Urinary bladder (tissue), 3 donors: ENCODE measurements at regions not wholly inside any gene's neighbourhood (a gene's known extent, or its start where the extent isn't known, plus 50 kb on each side); places are given as distances from the start of the nearest gene placed in this dataset.

Experiments used
- DNase-seq: peaks from one replicate; pipeline ENCODE4 v3.0.0-alpha.2; 2015; ENCODE audit errors: extremely low spot score
- H3K27ac ChIP-seq: one replicate; pipeline ENCODE4 v1.5.1; 2013; ENCODE audit warnings: low read depth, mild to moderate bottlenecking, moderate library complexity
- H3K36me3 ChIP-seq: one replicate; pipeline ENCODE4 v1.6.1; 2013; ENCODE audit warnings: mild to moderate bottlenecking, moderate library complexity; ENCODE audit not compliant: insufficient read depth
- H3K4me1 ChIP-seq: one replicate; pipeline ENCODE4 v1.6.1; 2013; ENCODE audit warnings: mild to moderate bottlenecking, moderate library complexity; ENCODE audit not compliant: insufficient read depth
- H3K4me3 ChIP-seq: one replicate; pipeline ENCODE4 v1.5.1; 2013; ENCODE audit warnings: low read depth, low read length
- WGBS: extraction: QIAGEN DNeasy Blood & Tissue Kit; methylation state at CpG from one replicate; pipeline ENCODE4 v1.1.7; 2013; 5-methylcytosine and 5-hydroxymethylcytosine counted together
- donor health status: healthy with polysubstance abuse.
- donor health status: healthy.

DNA sequence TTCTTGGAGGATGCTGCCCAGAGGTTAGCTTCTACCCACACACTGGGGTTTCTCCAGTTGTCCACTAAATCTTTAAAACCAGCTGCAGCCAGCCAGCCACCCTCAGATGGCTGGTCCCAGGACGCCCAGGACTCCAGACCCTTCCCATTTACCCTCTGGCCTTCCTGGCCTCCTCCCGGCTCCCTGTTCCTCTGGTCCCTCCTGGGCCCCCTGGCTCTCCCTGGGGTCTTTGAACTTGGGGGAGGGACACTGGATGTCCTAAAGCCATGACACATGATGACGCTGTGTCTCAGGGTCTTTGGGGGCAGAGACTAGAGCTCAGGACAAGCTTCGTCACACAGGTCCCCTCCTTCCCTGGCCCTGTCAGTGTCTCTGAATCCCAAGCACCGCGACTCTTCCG lies 201.1 kb upstream of the HDAC4 start:
- H3K4me1 ChIP-seq: no peaks in the 10 kb centered on the region
- WGBS: 93% methylated on average over 7 of the region's 7 CpGs
- H3K27ac ChIP-seq: no peak overlapping the region
- no peak overlapping the region for H3K4me3 ChIP-seq
- no peaks in the 10 kb centered on the region for H3K36me3 ChIP-seq
- DNase-seq: no peak

DNA sequence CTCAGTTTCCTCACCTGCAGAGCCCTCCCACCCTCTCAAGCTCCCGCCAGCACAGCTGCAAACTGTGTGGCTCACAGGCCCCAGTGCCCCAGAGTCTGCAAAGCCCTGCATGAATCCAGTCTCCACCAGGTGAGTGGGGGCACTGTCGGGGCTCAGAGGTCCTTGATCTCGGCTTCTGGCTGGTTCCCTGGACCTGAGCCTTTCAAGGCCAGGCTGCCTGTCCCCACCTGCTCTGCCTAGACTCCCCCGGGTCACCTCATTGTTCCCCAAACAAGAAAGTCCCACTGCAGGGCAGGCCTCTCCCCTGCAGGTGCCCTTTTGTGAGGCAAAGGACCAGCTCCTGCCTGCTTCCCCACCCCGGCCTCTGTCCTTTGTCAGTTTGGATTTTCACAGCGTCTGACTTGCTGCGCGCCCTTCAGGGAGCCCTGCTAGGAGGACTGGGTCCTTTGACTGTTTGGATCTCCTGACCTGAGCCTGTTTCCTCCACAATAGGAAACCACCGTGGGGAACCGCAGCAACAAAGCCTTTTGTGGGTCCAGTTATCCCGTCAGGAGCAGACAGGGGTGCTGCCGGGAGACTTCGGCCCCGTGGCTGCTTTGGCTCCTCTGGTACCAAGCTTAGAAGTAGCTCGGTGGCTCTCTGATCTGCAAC lies 200.5 kb upstream of the HDAC4 start:
- Histone ChIP-seq H3K27ac (no peak overlapping the region), H3K4me1 (no peaks in the 10 kb centered on the region), H3K4me3 (no peak overlapping the region), H3K36me3 (no peaks in the 10 kb centered on the region)
- 83% methylated on average over 15 of the region's 15 CpGs for WGBS
- no peak for DNase-seq

- H3K4me1 ChIP-seq: no peaks in the 10 kb centered on the region
- no peaks in the 10 kb centered on the region for H3K36me3 ChIP-seq
- WGBS: 77% methylated on average over 5 of the region's 5 CpGs
- no peak overlapping the region for H3K4me3 ChIP-seq
- no peak for DNase-seq
- H3K27ac ChIP-seq: no peak overlapping the region
Observed at GRCh38 chr2:239600650-239601049, 199.8 kb upstream of the HDAC4 start.

DNA sequence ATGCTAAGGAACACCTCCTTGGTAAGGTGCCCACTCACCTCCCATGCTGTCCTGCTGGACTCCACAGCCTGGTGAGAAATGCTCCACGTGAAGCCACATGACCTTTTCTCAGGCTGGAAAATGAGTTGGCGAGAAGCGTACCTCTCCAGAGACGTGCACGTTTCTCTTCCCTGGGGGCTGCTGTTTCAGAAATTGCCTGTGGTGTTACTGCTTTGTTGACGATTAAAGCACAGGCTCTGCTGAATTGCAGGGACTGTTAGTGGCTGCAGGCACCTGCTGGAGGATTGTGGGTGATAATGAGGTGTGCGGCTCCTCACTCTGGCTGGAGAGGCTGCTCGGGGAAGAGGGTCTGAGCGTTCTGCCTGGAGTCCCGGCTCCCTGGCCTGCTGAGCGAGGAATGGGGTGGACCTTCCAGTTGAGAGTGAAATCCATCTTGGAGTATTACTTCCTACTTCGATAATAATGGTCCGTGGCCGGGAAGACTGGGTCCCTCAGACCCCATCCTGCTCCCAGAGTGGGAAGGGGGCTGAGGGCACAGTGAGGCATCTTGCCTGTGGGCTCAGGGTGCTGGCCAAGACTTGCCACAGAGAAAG lies 199.3 kb upstream of the HDAC4 start:
- no peak for DNase-seq
- WGBS: 86% methylated on average over 14 of the region's 14 CpGs

GRCh38 chr2:239599299-239599698 lies 198.5 kb upstream of the HDAC4 start:
- H3K4me1 ChIP-seq: no peaks in the 10 kb centered on the region
- no peaks in the 10 kb centered on the region for H3K36me3 ChIP-seq
- H3K4me3 ChIP-seq: no peak overlapping the region
- 87% methylated on average over 14 of the region's 14 CpGs for WGBS
- no peak for DNase-seq
- no peak overlapping the region for H3K27ac ChIP-seq

More for the DNA sequence above, 199.3 kb upstream of the HDAC4 start:
- Histone ChIP-seq H3K4me3 (no peak overlapping the region), H3K27ac (no peak overlapping the region), H3K4me1 (no peaks in the 10 kb centered on the region), H3K36me3 (no peaks in the 10 kb centered on the region)

- 79% methylated on average over 5 of the region's 5 CpGs for WGBS
- Histone ChIP-seq H3K4me1 (no peaks in the 10 kb centered on the region), H3K27ac (no peak overlapping the region), H3K36me3 (no peaks in the 10 kb centered on the region), H3K4me3 (no peak overlapping the region)
- no peak for DNase-seq
Observed at GRCh38 chr2:239598732-239599090, 197.9 kb upstream of the HDAC4 start.

DNA sequence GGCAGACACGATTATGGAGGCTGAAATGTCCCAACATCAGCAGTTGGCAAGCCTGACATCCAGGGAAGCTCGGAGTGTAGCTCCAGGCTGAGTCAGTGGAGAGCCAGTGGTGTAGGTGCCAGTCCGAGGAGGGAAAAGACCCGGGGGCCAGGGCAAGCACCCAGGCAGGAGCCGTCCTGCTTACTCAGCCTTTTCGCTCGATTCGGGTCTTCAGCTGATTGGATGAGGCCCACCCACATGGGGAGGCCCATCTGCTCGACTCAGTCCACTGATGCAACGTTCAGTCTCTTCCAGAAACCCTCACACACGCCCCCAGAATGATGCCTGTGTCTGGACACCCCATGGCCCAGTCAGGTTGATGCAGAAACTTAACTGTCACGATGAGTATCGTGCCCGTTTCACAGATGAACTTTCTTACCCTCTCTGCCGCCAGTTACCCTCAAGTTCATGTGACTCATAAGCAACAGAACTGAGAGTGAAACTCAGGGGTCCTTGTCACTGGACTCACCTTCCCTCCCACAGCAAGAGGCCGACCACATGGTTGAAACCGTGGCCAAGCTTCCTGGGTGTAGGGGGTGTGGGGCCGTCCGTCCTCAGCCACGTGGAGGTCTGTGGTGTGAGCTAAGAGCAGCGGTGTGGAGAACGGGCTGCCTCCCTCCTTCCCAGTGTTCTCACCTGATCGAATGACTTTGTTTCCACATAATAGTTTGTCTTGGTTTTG lies 197.4 kb upstream of the HDAC4 start:
- no peak overlapping the region for H3K4me3 ChIP-seq
- DNase-seq: no peak
- no peaks in the 10 kb centered on the region for H3K36me3 ChIP-seq
- 87% methylated on average over 23 of the region's 23 CpGs for WGBS
- H3K4me1 ChIP-seq: no peaks in the 10 kb centered on the region
- H3K27ac ChIP-seq: no peak overlapping the region

DNA sequence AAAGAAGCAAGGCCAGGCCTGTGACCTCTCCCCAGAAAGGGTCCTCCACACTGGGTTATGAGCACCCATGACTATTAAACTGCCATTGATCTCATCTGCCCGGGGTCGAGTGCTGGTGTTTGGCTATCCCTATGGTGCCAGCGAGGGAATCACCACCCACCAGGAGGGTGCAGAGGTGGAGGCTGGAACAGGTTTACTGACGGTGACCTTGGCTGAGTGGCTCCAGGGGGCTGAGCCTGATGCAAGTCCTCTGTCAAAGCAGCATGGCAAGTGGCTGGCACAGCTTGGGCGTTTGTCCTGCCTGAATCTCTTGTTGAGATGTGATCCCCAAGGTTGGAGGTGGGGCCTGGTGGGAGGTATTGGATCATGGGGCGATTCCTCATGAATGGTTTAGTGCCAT lies 196.4 kb upstream of the HDAC4 start:
- no peaks in the 10 kb centered on the region for H3K36me3 ChIP-seq
- H3K4me1 ChIP-seq: no peaks in the 10 kb centered on the region
- WGBS: 94% methylated on average over 6 of the region's 6 CpGs
- no peak for DNase-seq
- H3K27ac ChIP-seq: no peak overlapping the region
- no peak overlapping the region for H3K4me3 ChIP-seq

- WGBS: 92% methylated on average over 11 of the region's 11 CpGs
- H3K4me1 ChIP-seq: no peaks in the 10 kb centered on the region
- H3K27ac ChIP-seq: no peak overlapping the region
- H3K36me3 ChIP-seq: no peaks in the 10 kb centered on the region
- H3K4me3 ChIP-seq: no peak overlapping the region
- no peak for DNase-seq
Observed at GRCh38 chr2:239596792-239597191, 196.0 kb upstream of the HDAC4 start.

DNA sequence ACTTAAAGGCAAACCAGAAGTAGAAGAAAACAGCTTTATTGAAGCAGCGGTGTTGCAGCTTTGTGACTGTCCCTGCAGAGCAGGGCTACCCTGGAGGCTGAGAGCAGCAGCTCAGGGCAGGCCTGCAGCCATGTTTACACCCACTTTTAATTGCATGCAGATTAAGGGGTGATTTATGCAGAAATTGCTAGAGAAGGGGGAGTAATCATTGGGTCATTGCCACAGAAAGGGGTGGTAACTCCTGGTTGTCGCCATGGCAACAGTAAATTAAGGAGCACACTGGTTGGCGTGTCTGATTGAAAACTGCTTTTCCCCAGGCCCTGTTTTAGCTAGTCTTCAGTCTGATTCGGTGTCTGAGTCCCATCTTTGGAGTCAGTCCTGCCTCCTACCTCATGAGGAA lies 195.4 kb upstream of the HDAC4 start:
- H3K27ac ChIP-seq: no peak overlapping the region
- WGBS: 87% methylated on average over 4 of the region's 4 CpGs
- no peaks in the 10 kb centered on the region for H3K4me1 ChIP-seq
- H3K4me3 ChIP-seq: no peak overlapping the region
- no peaks in the 10 kb centered on the region for H3K36me3 ChIP-seq
- no peak for DNase-seq

- DNase-seq: no peak
- Histone ChIP-seq H3K27ac (no peak overlapping the region), H3K4me3 (no peak overlapping the region), H3K4me1 (no peaks in the 10 kb centered on the region), H3K36me3 (no peaks in the 10 kb centered on the region)
- 92% methylated on average over 8 of the region's 8 CpGs for WGBS
Observed at GRCh38 chr2:239595726-239596125, 194.9 kb upstream of the HDAC4 start.

DNA sequence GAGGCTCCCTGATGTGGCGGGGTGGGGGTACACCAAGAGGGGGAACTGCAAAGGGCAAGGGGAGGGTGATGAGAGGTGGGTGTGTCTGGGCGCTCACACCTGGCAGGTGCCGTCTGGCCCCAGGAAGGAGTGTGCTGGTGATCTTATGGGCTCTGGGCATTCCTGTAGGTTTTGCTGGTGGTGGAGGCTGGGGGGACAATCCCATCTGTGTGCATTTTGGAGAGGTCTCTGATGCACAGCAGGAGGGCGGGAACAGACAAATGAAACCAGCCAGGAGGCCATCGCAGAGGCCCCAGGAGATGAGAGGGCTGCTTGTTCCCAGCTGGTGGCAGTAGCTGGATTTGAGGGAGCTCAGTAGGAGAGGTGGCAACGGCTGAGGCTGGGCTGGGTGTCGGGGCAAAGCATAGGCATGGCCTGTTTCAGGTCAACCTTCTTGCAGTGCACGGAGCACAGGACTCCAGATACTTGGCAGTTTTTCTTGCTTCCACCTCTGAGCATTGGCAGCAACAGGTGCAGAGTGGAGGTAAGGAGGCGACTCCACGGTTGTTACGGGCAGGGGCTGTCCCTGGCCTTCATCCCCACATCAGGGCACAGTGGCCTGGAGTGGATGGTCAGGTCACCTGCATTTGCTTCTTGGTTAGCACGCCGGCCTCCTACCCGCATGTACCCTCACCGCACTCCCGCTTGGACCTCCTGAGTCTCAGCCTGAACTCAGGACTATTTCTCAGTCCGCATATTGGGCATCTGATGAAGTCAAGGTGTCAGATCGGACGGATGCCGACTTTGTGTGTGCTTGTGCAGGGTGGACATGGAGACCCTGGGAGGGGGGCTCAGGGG lies 194.2 kb upstream of the HDAC4 start:
- Histone ChIP-seq H3K4me3 (no peak overlapping the region), H3K27ac (no peak overlapping the region), H3K4me1 (no peaks in the 10 kb centered on the region), H3K36me3 (no peaks in the 10 kb centered on the region)
- 96% methylated on average over 20 of the region's 20 CpGs for WGBS
- DNase-seq: no peak

GRCh38 chr2:239594019-239594771 lies 193.4 kb upstream of the HDAC4 start:
- H3K4me3 ChIP-seq: no peak overlapping the region

More at GRCh38 chr2:239594019-239594771, 193.4 kb upstream of the HDAC4 start:
- H3K36me3 ChIP-seq: no peaks in the 10 kb centered on the region
- no peak overlapping the region for H3K27ac ChIP-seq
- 83% methylated on average over 17 of the region's 17 CpGs for WGBS
- no peaks in the 10 kb centered on the region for H3K4me1 ChIP-seq
- no peak for DNase-seq
